RCC 7860 (cell line): ENCODE measurements at regions not wholly inside any gene's neighbourhood (a gene's known extent, or its start where the extent isn't known, plus 50 kb on each side); places are given as distances from the start of the nearest gene placed in this dataset.

Experiments
- DNase-seq: peaks from one replicate; pipeline ENCODE4 v3.0.0-alpha.2; 2015; ENCODE audit warnings: low spot score
- FAIRE-seq: peaks from 2 replicates; lab custom pipeline; 2012; peaks lifted over from hg19 to GRCh38; lab: Jason Lieb, UNC

DNA sequence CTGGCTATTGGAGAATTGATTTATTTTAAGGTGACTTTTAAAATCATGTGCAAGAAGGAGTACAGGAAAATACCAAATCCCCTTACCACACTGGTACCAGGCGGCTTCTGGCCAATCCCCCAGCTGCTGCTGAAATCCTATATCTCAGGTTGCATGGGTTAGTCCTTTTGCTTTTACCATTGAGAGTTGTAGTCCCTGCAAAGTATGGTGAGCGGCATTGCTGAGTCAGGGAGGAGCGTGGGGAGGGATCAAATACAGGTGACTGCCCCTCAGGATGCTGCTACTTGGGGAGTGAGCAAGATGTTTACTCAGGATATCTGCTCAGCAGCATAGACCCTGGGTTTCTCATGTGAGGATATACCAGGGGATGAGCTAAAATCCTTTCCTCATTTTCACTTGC is 131.9 kb upstream of the STAC start:
- no peak for FAIRE-seq
- DNase-seq, result no peak

- DNase-seq (no peak), FAIRE-seq (no peak)
These were observed 130.1 kb upstream of the STAC start for GRCh38 chr3:36250191-36250590.

DNA sequence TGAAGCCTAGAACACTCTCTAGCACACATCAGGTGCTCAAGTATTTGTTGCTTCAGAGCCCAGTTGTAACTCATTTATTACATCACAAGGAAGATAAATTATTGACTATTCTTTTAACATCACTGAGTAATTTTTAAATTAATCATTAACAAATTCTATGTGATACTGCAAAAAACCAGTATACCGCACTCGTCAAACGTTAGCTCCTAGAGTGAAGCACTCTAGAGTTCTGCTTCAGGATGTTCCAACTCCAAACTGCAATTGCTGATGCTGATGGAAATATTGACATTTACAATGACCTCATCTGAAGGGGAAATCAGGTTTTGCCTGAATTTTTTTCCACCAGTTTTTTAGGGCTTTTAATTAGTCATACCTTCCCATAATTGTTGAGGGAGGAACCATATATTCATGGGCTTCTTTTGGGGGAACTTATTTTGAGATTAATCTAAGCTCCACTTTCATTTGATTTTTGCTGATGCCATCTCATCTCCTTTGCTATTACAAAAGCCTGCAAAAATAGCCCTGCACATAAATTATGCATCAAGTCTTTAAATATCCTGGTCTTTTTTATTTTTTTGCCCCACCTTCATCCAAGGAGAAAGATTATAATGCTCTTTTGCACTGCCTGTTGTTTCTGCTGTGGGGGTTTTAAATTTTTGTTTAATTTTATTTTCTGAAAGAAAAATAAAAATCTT is 123.0 kb upstream of the STAC start:
- DNase-seq, result peak; percentile 78
- peak; percentile 95 for FAIRE-seq

GRCh38 chr3:36258421-36258820 is 121.9 kb upstream of the STAC start:
- no peak for DNase-seq
- no peak for FAIRE-seq

GRCh38 chr3:36259580-36259979 is 120.7 kb upstream of the STAC start:
- no peak for FAIRE-seq
- no peak for DNase-seq

- FAIRE-seq, result no peak
- no peak for DNase-seq
These were observed 111.0 kb upstream of the STAC start for GRCh38 chr3:36269274-36269673.

GRCh38 chr3:36282766-36283165 is 97.5 kb upstream of the STAC start:
- FAIRE-seq (no peak), DNase-seq (no peak)

DNA sequence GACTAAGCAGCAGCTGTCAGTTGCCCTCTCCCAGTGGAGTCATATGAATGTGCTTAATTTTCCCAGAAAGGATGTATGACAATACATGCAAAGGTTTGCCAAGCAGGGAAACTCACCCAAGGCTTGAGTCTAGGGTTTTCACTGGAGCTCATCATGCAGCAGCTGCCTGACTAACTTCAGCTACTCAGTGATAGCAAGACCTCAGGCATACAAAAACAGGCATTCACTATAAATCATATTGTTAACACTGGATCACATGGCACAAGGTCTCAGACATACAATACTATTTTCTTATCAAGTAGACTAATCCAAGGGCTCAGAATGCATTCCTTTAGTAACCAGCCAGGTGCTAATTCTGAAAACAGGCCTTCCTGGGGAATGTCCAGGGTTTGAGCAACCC is 85.0 kb upstream of the STAC start:
- FAIRE-seq (no peak), DNase-seq (no peak)

DNA sequence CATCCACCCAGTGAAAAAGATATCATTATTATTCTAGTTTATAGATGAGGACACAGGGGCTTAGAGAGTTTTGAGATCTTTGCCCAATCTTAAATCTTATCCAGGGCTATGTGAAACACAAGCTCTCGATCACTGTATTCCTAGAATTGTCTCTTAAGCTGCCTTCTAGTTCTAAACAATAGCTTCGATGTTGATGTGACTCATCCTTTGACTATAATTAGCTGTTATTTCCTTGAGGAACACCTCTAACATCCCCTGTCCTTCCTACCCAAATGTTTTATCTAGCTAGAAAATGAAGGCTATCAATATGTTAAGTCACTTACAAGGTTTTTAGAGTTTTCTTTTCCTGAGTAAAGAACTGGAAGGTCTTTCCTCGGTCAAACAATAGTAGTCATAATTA is 83.1 kb upstream of the STAC start:
- DNase-seq (no peak), FAIRE-seq (no peak)

GRCh38 chr3:36298188-36298587 is 82.1 kb upstream of the STAC start:
- DNase-seq, result no peak
- FAIRE-seq, result no peak

DNA sequence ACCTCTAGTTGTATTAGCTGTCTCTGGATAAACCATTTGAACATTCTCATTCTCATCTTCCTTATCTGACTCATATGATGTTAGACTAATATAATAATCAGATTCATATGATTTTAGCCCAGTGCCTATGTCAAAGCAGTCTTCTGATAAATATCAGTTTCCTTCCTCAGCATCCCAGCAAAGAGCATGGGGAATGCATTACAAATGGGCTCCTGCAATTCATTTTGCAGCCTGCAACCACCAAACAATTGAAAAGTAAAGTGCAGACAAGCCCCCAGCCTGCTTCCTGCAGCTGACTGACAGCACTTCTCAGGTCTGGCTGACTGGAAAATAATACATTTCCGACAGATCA is 78.2 kb upstream of the STAC start:
- DNase-seq, result no peak
- FAIRE-seq, result no peak

DNA sequence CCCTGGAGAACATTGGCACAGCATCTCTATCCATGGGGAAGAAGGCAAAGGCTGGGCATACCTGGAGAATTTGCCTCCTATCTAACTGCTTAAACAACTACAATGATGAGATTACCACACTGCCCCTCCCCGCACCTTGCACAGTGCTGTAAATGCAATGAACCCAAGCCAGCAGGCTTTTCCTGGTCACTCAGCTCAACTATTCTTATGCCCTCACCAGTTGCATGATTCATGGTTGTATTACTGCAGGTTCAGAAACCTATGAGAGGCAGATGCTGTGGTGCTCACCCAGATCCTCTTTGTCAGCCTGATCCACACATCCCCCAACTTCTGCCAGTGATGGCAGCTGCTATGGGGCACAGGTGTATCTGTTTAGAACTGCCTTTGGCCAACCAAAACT is 77.7 kb upstream of the STAC start:
- FAIRE-seq (no peak), DNase-seq (peak; percentile 34)

DNA sequence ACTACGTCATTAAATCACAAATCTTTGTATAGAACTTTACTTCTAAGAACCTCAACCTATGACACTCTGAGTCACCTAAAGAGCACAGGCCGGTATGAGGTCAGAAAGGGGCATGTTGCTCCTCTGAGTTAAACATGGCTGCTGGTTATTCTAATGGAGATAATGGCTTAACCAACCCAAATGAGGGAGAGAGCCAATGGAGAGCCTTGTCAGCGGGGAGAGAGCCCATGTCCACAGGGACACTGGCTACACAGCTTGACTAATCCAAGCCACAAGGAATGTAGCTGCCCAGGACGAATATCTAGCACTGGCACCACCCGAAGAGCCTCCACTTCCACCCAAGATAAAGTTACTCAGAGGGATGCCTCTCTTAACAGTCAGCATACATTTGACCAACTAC is 77.0 kb upstream of the STAC start:
- FAIRE-seq, result peak; percentile 11
- peak; percentile 68 for DNase-seq

DNA sequence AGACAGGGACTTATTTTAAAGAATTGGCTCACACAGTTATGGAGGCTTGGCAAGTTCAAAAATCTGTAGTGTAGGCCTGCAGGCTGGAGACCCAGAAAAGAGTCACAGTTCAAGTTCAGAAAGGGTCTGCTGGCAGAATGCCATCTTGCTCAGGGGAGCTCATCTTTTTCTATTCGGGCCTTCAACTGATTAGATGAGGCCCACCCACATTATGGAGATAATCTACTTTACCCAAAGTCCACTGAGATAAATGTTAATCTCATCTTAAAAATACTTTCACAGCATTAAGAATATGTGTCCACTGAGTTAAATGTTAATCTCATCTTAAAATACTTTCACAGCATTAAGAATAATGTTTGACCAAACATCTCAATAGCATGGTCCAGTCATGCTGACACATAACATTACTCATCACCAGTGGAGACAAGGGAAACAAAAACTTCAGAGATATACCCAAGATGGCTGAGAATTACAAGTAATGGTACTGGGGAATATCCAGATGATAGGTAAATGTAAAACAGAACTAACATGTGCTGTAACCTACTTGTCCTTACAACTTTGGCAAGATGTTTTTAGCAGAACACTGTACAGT is 74.3 kb upstream of the STAC start:
- peak; percentile 96 for FAIRE-seq
- DNase-seq, result peak; percentile 83

DNA sequence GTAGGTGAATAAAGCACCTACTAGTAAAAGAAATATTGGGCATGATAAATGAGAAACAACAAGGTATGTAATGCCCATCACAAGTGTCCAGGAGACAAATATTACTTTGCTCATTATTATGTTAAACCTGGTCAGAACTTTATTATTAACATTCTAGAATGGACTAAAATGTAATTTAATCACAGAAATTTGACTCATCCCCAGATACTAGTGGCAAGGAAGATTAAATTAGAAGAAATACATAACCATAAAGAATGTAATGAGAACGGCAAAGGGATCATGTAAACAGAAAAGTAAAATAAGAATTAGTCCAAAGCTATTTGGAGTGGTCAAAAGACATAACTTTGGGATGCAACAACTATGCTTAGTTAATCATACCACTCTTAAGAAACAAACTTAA is 71.2 kb upstream of the STAC start:
- DNase-seq (no peak), FAIRE-seq (no peak)

DNA sequence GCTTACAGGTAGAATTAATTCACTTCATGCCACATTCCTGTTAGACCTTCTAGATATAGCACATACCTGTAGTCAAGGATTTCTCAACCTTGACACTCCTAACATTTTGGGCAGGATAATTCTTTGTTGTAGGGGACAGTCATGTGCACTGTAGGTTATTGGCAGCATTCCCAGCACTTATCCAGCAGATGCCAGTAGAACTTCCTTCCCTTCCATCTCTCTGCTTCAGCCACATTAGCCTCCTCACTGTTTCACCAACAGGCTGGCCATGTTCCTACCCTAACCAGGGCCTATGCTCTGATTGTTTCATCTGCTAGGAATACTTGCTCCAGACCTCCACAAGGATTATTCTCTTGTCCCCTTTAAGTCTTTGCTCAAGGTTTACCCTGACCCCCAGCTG is 68.0 kb upstream of the STAC start:
- DNase-seq (no peak), FAIRE-seq (no peak)

DNA sequence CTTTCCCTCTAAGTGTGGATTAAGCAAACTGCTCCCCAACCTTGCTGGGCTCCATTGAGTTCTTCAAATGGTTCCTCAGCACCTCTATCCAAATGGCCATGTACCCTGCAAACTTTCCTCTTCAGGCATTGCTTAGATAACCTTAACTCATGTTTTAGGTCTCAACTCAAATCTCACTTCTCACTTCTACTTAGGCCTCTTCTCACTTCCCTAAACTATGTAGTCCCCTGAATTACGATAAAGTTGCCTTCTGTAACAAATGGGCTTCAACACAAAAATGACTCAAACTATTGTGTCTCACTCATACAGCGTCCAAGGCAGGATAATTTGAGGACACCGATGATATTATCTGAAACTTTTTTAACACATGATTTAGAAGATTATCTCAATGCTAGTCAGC is 62.4 kb upstream of the STAC start:
- FAIRE-seq, result no peak

DNA sequence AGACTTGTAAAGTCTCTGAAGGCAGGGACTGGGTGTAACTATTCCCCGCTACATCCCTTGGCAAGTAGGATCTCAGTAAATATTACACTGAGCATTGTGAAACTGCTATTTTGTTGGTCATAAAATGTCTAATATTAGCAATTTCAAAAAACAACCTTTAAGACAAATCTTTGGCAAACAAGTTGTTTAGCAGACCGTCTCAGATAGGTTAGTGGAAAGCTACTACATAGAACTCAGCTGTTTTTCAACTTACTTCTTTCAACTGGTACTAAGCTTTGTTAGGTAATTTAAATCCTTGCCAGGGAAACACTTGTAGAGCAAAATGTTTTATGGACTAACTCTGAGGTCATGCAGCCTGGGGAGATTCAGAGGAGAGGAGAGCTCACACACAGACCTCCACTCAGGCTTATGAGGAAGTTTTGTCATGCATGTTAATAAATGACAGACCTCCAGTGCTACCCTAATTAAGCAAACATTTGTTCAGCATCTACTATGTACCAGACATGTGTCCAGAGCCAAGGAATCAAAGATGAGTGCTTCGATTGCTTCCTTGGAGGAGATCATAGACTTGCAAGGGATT is 61.6 kb upstream of the STAC start:
- DNase-seq, result peak; percentile 11
- FAIRE-seq, result no peak

More for the DNA sequence above, 62.4 kb upstream of the STAC start:
- DNase-seq, result no peak

DNA sequence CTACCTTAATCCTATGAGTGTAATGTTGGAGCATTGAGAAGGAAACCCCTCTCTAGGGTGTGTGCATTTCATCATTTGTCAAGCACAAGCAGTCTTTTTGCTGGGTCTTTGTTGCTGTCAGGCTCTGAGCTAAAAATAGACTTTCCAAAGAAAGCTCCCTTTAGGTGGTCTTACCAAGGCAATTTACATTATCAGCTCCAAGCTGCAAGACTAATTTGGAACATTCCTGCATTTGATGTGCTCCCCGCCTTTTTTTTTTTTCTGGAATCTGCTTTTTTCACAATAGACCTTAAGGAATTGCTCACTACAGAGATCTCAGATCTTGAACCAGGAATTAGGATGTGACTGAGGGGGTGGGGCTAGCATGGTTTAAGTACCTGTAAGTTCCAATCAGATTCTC is 60.6 kb upstream of the STAC start:
- no peak for DNase-seq
- FAIRE-seq, result no peak
